Astrocyte (in vitro differentiated cells and primary cell): ENCODE measurements at regions not wholly inside any gene's neighbourhood (a gene's known extent, or its start where the extent isn't known, plus 50 kb on each side); places are given as distances from the start of the nearest gene placed in this dataset.

ENCODE experiments used
- CTCF ChIP-seq: IDR thresholded peaks from 2 replicates; pipeline ENCODE4 v1.5.1; 2011; ENCODE audit warnings: low read depth, mild to moderate bottlenecking, inconsistent platforms, low read length, moderate library complexity; ENCODE audit not compliant: insufficient read depth
- EZH2 ChIP-seq: IDR thresholded peaks from 2 replicates; pipeline ENCODE4 v1.6.1; 2012; ENCODE audit warnings: mild to moderate bottlenecking, low read length, inconsistent platforms; ENCODE audit not compliant: insufficient read depth

- TF ChIP-seq CTCF (no peak), EZH2 (no peak)
These were observed 145.9 kb upstream of the FBXL4 start for GRCh38 chr6:99093456-99094190.
